ENCODE measurements at regions not wholly inside any gene's neighbourhood (a gene's known extent, or its start where the extent isn't known, plus 50 kb on each side); places are given as distances from the start of the nearest gene placed in this dataset.

- H3K36me3 ChIP-seq (ENCODE audit: insufficient read depth, low read length, poor library complexity, severe bottlenecking), result no peaks in the 10 kb centered on the region
- BruUV-seq (replicated peaks), result no TSS peak
- ChIA-PET CTCF (no interaction called here), POLR2A (ENCODE audit: low non-redundant PET) (no interaction called here)
- no peaks in the 10 kb centered on the region for H3K27me3 ChIP-seq (replicated peaks; ENCODE audit: insufficient read depth, low read depth, low read length, poor library complexity)
- no peak overlapping the region for H3K27ac ChIP-seq (ENCODE audit: low read depth, low read length, poor library complexity, severe bottlenecking)
- TF ChIP-seq EZH2 (IDR thresholded peaks at IDR 0.05; ENCODE audit: borderline replicate concordance, low read depth, low read length, poor library complexity, severe bottlenecking), result no peak
- TF ChIP-seq CTCF (conservative IDR thresholded peaks at IDR 0.05; ENCODE audit: low read depth, low read length), result no peak
- H3K9me3 ChIP-seq (ENCODE audit: low read depth, low read length, poor library complexity, severe bottlenecking), result peaks cover 24% of the 10 kb centered on the region
- no peak for DNase-seq (ENCODE audit: low spot score)
- H3K4me3 ChIP-seq (ENCODE audit: low read depth, low read length, poor library complexity, severe bottlenecking), result no peak overlapping the region
- intact Hi-C loops (cut with micrococcal nuclease; ENCODE audit: unreplicated experiment), result no loop called here
- H3K4me1 ChIP-seq (ENCODE audit: insufficient read depth, low read length, poor library complexity, severe bottlenecking), result no peaks in the 10 kb centered on the region
These were observed 54.4 kb upstream of the CLNK start for GRCh38 chr4:10738826-10739489.

GRCh38 chr4:10737337-10737736, 52.8 kb upstream of the CLNK start:
- CTCF ChIA-PET, result no interaction called here
- TF ChIP-seq CTCF (conservative IDR thresholded peaks at IDR 0.05; ENCODE audit: low read depth, low read length), result no peak
- TF ChIP-seq EZH2 (IDR thresholded peaks at IDR 0.05; ENCODE audit: borderline replicate concordance, low read depth, low read length, poor library complexity, severe bottlenecking), result no peak
- Histone ChIP-seq H3K27me3 (replicated peaks; ENCODE audit: insufficient read depth, low read depth, low read length, poor library complexity) (no peaks in the 10 kb centered on the region), H3K36me3 (ENCODE audit: insufficient read depth, low read length, poor library complexity, severe bottlenecking) (no peaks in the 10 kb centered on the region), H3K27ac (ENCODE audit: low read depth, low read length, poor library complexity, severe bottlenecking) (no peak overlapping the region), H3K4me3 (ENCODE audit: low read depth, low read length, poor library complexity, severe bottlenecking) (no peak overlapping the region), H3K4me1 (ENCODE audit: insufficient read depth, low read length, poor library complexity, severe bottlenecking) (no peaks in the 10 kb centered on the region), H3K9me3 (ENCODE audit: low read depth, low read length, poor library complexity, severe bottlenecking) (peaks cover 20% of the 10 kb centered on the region)
- no TSS peak for BruUV-seq (replicated peaks)
- DNase-seq (ENCODE audit: low spot score), result no peak
- intact Hi-C loops (cut with micrococcal nuclease; ENCODE audit: unreplicated experiment), result no loop called here
- POLR2A ChIA-PET (ENCODE audit: low non-redundant PET), result no interaction called here

DNA sequence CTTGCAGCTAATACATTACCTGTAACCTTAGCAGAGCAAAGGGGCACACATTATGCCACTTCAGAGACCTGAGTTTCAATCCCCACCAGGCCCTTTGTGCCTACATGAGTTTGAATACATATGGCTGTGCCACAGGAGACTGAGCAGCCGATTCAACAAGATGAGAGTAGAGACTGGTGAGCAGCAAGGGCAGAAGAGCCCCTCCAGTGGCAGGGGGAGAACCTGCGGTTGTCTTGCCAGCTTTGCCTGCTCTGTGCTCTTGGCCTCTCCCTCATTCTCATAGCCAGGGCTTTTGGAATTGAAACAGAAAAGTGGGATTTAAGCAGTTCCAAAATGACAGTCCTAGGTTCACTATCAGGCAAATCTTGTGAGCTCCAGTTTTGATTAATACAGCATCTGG, 52.3 kb upstream of the CLNK start:
- H3K9me3 ChIP-seq (ENCODE audit: low read depth, low read length, poor library complexity, severe bottlenecking), result peaks cover 20% of the 10 kb centered on the region
- H3K27ac ChIP-seq (ENCODE audit: low read depth, low read length, poor library complexity, severe bottlenecking), result no peak overlapping the region
- DNase-seq (ENCODE audit: low spot score), result no peak
- H3K4me1 ChIP-seq (ENCODE audit: insufficient read depth, low read length, poor library complexity, severe bottlenecking), result no peaks in the 10 kb centered on the region
- ChIA-PET POLR2A (ENCODE audit: low non-redundant PET) (no interaction called here), CTCF (no interaction called here)
- no TSS peak for BruUV-seq (replicated peaks)
- no peaks in the 10 kb centered on the region for H3K36me3 ChIP-seq (ENCODE audit: insufficient read depth, low read length, poor library complexity, severe bottlenecking)
- no peak overlapping the region for H3K4me3 ChIP-seq (ENCODE audit: low read depth, low read length, poor library complexity, severe bottlenecking)
- no peaks in the 10 kb centered on the region for H3K27me3 ChIP-seq (replicated peaks; ENCODE audit: insufficient read depth, low read depth, low read length, poor library complexity)
- intact Hi-C loops (cut with micrococcal nuclease; ENCODE audit: unreplicated experiment), result no loop called here
- no peak for TF ChIP-seq EZH2 (IDR thresholded peaks at IDR 0.05; ENCODE audit: borderline replicate concordance, low read depth, low read length, poor library complexity, severe bottlenecking)
- no peak for TF ChIP-seq CTCF (conservative IDR thresholded peaks at IDR 0.05; ENCODE audit: low read depth, low read length)

All from A673 (cell line).